ENCODE measurements at regions not wholly inside any gene's neighbourhood (a gene's known extent, or its start where the extent isn't known, plus 50 kb on each side); places are given as distances from the start of the nearest gene placed in this dataset.
A peak's percentile ranks its signal among the peaks of the same experiment; 100 is the strongest.

DNA sequence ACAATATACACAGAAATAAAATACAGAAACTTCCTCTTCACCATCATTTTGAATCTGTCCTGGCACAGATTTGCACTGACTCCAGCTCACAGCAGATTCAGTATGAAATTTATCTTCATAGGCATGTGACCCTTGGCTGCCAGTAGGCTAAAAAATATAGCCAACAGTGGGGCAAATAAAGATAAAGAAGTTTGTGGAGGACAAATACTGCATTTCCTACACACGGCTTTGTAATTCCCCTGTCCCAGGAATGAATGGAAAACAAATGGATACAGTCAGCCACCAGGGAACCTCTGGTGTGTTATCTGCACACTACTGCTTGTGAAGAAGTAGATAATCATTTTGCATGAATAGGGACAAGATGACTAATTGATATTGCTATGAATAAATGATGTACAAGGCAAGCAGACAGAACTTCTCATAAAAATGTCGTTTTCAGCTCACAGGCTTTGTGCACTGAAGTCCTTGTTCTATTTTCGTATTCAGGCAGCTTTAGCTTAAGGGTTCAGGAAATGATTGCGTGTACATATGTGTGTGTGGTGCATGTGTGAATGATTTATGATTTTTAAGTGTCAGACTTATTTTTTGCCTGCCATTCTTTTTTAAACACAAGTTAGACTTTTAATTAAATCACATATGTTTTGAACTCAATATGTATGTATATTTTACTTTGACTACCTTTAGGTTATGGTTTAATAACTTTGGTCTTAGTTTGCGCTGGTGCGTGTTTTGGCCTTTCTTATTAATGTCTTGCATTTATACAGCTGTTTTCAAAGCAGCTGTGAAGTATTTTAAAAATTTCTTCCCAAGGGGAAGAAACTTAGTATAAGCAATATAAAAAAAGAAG is 543.8 kb upstream of the JAG1 start:
- peak overlapping the region; percentile 60 for H3K27ac ChIP-seq (ENCODE audit: low read depth, low read length)
- no peaks in the 10 kb centered on the region for H3K79me2 ChIP-seq (ENCODE audit: control insufficient read depth, insufficient read depth, low read length, unreplicated experiment)
- H3K4me3 ChIP-seq (ENCODE audit: low read depth, low read length): no peak overlapping the region
- peaks cover 17% of the 10 kb centered on the region for H3K4me1 ChIP-seq (ENCODE audit: control insufficient read depth, insufficient read depth, low read length, unreplicated experiment)
- H3K27me3 ChIP-seq (ENCODE audit: insufficient read depth, low read length): no peaks in the 10 kb centered on the region
- H2AFZ ChIP-seq (ENCODE audit: low read length, unreplicated experiment): peak overlapping the region; percentile 90
- no peaks in the 10 kb centered on the region for H3K36me3 ChIP-seq (ENCODE audit: insufficient read depth, low read length)

DNA sequence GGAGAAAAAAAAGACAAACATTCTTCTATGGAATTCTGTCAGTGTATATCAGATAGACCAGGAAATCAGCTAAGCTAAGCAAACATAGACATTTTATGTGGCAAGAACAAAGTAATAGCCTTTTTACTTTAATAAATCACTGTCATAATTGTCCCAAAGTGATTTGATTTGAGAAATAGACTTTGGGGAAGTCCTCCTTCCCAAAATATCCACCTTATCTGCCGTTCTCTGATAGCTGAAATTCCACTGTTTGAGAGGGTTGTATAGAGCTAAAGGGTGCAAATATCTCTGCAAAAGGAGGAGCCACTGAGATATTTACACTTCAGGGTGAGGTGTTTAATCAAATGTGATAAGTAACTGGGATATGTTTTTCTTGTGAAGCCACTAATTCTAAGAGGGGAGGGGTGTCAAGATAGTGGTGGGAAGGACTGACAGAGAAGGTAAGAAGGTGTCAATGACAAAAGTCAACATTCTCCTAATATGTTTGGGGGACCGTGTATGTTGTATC is 544.4 kb upstream of the JAG1 start:
- no peak overlapping the region for H3K27ac ChIP-seq (ENCODE audit: low read depth, low read length)
- H3K79me2 ChIP-seq (ENCODE audit: control insufficient read depth, insufficient read depth, low read length, unreplicated experiment): no peaks in the 10 kb centered on the region
- no peaks in the 10 kb centered on the region for H3K36me3 ChIP-seq (ENCODE audit: insufficient read depth, low read length)
- no peak overlapping the region for H3K4me3 ChIP-seq (ENCODE audit: low read depth, low read length)
- H3K27me3 ChIP-seq (ENCODE audit: insufficient read depth, low read length): no peaks in the 10 kb centered on the region
- no peak overlapping the region for H2AFZ ChIP-seq (ENCODE audit: low read length, unreplicated experiment)
- peaks cover 17% of the 10 kb centered on the region for H3K4me1 ChIP-seq (ENCODE audit: control insufficient read depth, insufficient read depth, low read length, unreplicated experiment)

DNA sequence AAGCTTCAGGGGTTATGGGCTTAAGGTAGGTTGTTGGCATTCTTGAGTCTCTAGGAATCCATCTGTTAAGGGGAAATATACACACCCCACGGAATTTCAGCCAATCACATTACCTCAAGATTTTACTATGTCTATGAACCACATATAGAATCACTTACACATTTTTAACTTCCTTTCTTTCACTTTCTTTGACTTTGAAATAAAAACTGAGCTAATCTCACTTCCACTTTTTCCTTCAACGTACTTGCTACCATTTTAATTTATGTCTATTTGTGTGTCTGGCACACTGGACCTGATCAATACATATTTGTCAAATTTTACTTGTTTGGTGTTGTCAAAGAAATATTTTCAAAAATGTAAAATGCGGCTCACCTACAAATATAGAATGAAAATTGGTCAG is 545.4 kb upstream of the JAG1 start:
- no peaks in the 10 kb centered on the region for H3K27me3 ChIP-seq (ENCODE audit: insufficient read depth, low read length)
- peaks cover 17% of the 10 kb centered on the region for H3K4me1 ChIP-seq (ENCODE audit: control insufficient read depth, insufficient read depth, low read length, unreplicated experiment)
- H3K36me3 ChIP-seq (ENCODE audit: insufficient read depth, low read length): no peaks in the 10 kb centered on the region
- no peaks in the 10 kb centered on the region for H3K79me2 ChIP-seq (ENCODE audit: control insufficient read depth, insufficient read depth, low read length, unreplicated experiment)
- H3K4me3 ChIP-seq (ENCODE audit: low read depth, low read length): no peak overlapping the region
- H3K27ac ChIP-seq (ENCODE audit: low read depth, low read length): no peak overlapping the region
- no peak overlapping the region for H2AFZ ChIP-seq (ENCODE audit: low read length, unreplicated experiment)

DNA sequence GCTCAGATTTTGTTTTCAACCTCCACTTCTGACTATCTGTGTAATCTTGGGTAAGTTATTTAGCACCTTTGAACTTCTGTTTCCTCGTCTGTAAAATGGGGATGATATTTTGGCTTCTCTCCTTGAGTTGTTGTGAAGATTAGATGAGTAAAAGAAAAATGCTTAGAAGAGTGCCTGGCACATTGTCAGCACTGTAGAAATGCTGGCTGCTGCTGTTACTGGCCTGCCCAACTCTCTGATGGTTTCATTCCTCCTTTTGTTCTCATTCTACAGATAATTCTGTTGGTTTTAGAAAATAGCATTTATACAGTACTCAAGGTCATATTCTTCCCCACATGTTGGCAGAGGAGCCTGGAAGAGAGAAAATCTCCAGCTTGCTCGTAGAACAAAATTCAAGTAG is 547.2 kb upstream of the JAG1 start:
- H2AFZ ChIP-seq (ENCODE audit: low read length, unreplicated experiment): no peak overlapping the region
- no peak overlapping the region for H3K27ac ChIP-seq (ENCODE audit: low read depth, low read length)
- H3K36me3 ChIP-seq (ENCODE audit: insufficient read depth, low read length): no peaks in the 10 kb centered on the region
- H3K79me2 ChIP-seq (ENCODE audit: control insufficient read depth, insufficient read depth, low read length, unreplicated experiment): no peaks in the 10 kb centered on the region
- H3K4me1 ChIP-seq (ENCODE audit: control insufficient read depth, insufficient read depth, low read length, unreplicated experiment): peaks cover 17% of the 10 kb centered on the region
- H3K27me3 ChIP-seq (ENCODE audit: insufficient read depth, low read length): no peaks in the 10 kb centered on the region
- no peak overlapping the region for H3K4me3 ChIP-seq (ENCODE audit: low read depth, low read length)

DNA sequence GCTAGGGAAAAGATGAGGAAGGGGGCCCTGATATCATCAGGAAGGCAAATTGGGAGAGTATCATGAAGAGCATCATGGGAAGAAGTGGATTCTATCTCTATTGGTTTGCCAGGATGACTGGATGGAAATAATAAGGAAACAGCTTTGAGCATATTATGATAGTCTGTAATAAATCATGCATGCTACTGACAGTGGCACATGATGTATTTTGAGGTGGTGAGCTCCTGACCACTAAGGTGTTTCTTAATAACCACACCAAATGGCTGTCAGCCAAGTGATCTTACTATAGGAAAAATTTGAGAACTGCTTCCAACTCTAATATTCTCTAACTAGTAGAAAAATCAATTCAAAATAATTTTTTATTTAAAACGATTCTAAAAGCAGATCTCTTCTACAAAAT is 548.4 kb upstream of the JAG1 start:
- H2AFZ ChIP-seq (ENCODE audit: low read length, unreplicated experiment): no peak overlapping the region
- no peaks in the 10 kb centered on the region for H3K27me3 ChIP-seq (ENCODE audit: insufficient read depth, low read length)

DNA sequence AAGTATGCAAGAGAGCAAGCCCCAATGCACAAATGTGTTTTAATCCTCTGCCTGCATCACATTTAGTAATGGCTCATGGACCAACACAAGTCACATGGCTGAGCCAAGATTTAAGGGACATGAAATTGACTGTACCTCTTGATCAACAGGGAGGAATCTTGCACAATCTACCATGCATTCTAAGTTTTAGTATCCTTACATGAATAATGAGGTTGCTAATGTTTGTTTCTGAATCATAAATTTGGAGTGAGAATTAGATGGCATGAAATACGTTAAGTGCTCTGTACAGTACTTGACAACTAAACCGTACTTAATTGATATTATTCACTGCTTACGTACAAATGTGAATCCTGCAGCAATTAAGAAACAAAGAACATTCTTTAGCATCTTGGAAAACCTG is 553.8 kb upstream of the JAG1 start:
- Histone ChIP-seq H2AFZ (ENCODE audit: low read length, unreplicated experiment) (no peak overlapping the region), H3K36me3 (ENCODE audit: insufficient read depth, low read length) (no peaks in the 10 kb centered on the region), H3K4me1 (ENCODE audit: control insufficient read depth, insufficient read depth, low read length, unreplicated experiment) (peaks cover 22% of the 10 kb centered on the region), H3K79me2 (ENCODE audit: control insufficient read depth, insufficient read depth, low read length, unreplicated experiment) (no peaks in the 10 kb centered on the region), H3K27ac (ENCODE audit: low read depth, low read length) (no peak overlapping the region), H3K27me3 (ENCODE audit: insufficient read depth, low read length) (no peaks in the 10 kb centered on the region), H3K4me3 (ENCODE audit: low read depth, low read length) (no peak overlapping the region)

More for the DNA sequence above, 548.4 kb upstream of the JAG1 start:
- H3K79me2 ChIP-seq (ENCODE audit: control insufficient read depth, insufficient read depth, low read length, unreplicated experiment): no peaks in the 10 kb centered on the region
- peaks cover 5% of the 10 kb centered on the region for H3K4me1 ChIP-seq (ENCODE audit: control insufficient read depth, insufficient read depth, low read length, unreplicated experiment)
- H3K4me3 ChIP-seq (ENCODE audit: low read depth, low read length): no peak overlapping the region
- no peak overlapping the region for H3K27ac ChIP-seq (ENCODE audit: low read depth, low read length)
- H3K36me3 ChIP-seq (ENCODE audit: insufficient read depth, low read length): no peaks in the 10 kb centered on the region

DNA sequence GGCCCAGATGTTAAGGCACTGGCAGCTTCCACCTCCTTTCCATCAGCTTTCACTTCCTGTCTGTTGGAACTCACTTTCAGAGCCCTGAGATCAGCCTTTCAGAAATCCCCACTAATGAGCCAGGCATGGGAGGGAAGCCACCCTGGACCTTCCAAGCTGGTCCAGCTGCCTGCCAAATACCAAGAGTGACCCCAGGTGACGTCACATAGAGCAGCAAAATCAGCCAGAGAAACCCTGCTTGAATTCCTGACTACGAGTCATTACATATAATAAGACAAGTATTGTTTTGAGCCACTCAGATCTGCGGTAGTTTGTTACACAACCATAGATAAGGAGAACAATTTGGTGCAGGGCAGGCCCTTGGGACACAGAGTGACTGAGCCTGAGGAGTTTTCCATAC is 556.0 kb upstream of the JAG1 start:
- Histone ChIP-seq H2AFZ (ENCODE audit: low read length, unreplicated experiment) (peak overlapping the region; percentile 78), H3K4me3 (ENCODE audit: low read depth, low read length) (peak overlapping the region; percentile 38), H3K4me1 (ENCODE audit: control insufficient read depth, insufficient read depth, low read length, unreplicated experiment) (peaks cover 28% of the 10 kb centered on the region), H3K79me2 (ENCODE audit: control insufficient read depth, insufficient read depth, low read length, unreplicated experiment) (no peaks in the 10 kb centered on the region), H3K27me3 (ENCODE audit: insufficient read depth, low read length) (no peaks in the 10 kb centered on the region), H3K27ac (ENCODE audit: low read depth, low read length) (peak overlapping the region; percentile 90), H3K36me3 (ENCODE audit: insufficient read depth, low read length) (no peaks in the 10 kb centered on the region)

DNA sequence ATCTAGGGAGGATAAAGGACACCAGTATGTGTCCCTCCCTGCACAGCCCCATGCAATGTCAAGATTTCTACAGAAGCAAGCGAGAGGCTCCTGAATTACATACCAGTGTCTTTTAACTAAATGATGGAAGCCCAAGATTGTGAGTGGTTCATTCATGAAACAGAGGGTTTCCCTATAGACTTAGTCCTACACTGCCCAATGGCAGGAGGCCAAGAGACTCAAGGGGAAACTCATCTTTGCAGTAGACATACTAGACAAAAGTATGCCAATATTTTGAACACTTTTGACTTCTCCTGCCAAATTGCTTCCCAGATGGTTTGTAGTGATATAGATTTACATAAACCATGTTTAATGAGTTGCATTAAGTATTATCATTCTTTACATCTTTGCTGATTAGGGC is 557.2 kb upstream of the JAG1 start:
- no peak overlapping the region for H3K4me3 ChIP-seq (ENCODE audit: low read depth, low read length)
- H3K27me3 ChIP-seq (ENCODE audit: insufficient read depth, low read length): no peaks in the 10 kb centered on the region
- H2AFZ ChIP-seq (ENCODE audit: low read length, unreplicated experiment): no peak overlapping the region
- H3K79me2 ChIP-seq (ENCODE audit: control insufficient read depth, insufficient read depth, low read length, unreplicated experiment): no peaks in the 10 kb centered on the region
- H3K27ac ChIP-seq (ENCODE audit: low read depth, low read length): peak overlapping the region; percentile 90; the same call in 1 of the 2 replicates
- peaks cover 38% of the 10 kb centered on the region for H3K4me1 ChIP-seq (ENCODE audit: control insufficient read depth, insufficient read depth, low read length, unreplicated experiment)
- H3K36me3 ChIP-seq (ENCODE audit: insufficient read depth, low read length): no peaks in the 10 kb centered on the region

DNA sequence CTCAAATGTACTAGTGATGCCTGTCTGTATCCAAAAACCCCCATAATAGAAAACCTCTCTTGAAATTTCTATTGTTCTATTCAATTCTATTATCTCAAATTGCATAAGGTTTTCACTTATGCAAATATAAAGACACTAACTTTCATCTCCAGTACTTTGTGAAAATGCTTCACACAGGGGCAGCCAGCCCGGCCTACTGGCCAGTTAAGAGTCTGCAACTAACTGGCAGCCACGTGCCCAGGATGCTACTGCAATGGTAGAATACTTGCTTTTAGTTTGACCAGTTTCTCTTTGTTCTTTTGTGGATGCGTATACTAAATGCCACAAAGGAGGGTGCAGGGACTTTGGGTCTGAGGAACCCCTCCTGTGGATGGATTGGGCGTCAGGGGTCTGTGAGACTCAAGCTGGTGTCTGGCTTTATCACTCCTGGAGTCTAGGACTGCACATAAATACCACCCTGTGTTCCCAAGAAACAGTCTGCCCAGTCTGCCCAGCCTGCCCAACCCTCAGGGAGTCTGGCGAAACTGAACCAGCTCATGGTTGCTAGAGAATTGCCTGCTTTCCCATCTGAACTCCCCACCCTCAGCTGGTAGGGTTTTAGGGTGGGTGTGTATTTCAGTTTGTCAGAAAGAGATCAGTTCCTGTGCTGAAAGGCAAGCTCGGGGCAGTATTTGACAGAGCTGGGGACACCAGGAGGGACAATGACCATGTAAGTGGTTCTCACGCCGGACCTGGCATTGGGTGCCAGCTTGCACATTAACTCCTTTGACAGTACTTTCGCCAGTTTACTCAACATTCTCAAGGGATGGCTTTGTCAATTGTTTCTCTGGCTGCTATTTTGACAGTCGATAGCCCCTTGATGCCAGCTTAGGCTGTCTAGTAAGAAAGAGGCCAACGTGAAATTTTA is 558.2 kb upstream of the JAG1 start:
- no peaks in the 10 kb centered on the region for H3K79me2 ChIP-seq (ENCODE audit: control insufficient read depth, insufficient read depth, low read length, unreplicated experiment)
- peaks cover 38% of the 10 kb centered on the region for H3K4me1 ChIP-seq (ENCODE audit: control insufficient read depth, insufficient read depth, low read length, unreplicated experiment)
- H3K27ac ChIP-seq (ENCODE audit: low read depth, low read length): no peak overlapping the region
- H2AFZ ChIP-seq (ENCODE audit: low read length, unreplicated experiment): no peak overlapping the region
- H3K27me3 ChIP-seq (ENCODE audit: insufficient read depth, low read length): no peaks in the 10 kb centered on the region
- no peaks in the 10 kb centered on the region for H3K36me3 ChIP-seq (ENCODE audit: insufficient read depth, low read length)
- no peak overlapping the region for H3K4me3 ChIP-seq (ENCODE audit: low read depth, low read length)

DNA sequence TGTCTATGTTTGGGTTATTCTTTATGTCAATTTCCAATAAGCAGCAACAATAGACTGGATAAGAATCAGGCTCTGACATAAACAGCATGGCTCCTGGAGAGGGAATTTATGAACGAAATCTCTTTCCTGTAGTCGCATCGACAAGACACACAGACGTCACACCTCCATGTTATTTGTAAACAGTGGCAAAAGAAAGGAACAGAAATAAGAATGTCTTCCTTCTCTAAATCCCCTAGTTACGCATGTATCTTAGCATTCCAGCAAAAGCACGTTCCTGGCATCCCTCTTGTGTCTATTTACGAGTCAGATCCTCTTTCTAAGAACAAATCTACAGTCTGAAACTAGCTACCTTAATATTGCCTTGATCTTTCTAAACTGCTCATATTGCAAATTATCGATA is 559.1 kb upstream of the JAG1 start:
- H3K36me3 ChIP-seq (ENCODE audit: insufficient read depth, low read length): no peaks in the 10 kb centered on the region
- no peak overlapping the region for H3K27ac ChIP-seq (ENCODE audit: low read depth, low read length)
- no peak overlapping the region for H2AFZ ChIP-seq (ENCODE audit: low read length, unreplicated experiment)
- no peaks in the 10 kb centered on the region for H3K79me2 ChIP-seq (ENCODE audit: control insufficient read depth, insufficient read depth, low read length, unreplicated experiment)
- peaks cover 38% of the 10 kb centered on the region for H3K4me1 ChIP-seq (ENCODE audit: control insufficient read depth, insufficient read depth, low read length, unreplicated experiment)
- H3K4me3 ChIP-seq (ENCODE audit: low read depth, low read length): no peak overlapping the region
- H3K27me3 ChIP-seq (ENCODE audit: insufficient read depth, low read length): no peaks in the 10 kb centered on the region
